Keratinocyte (primary cell): ENCODE measurements at regions not wholly inside any gene's neighbourhood (a gene's known extent, or its start where the extent isn't known, plus 50 kb on each side); places are given as distances from the start of the nearest gene placed in this dataset.

Experiments
- DNase-seq: peaks from one replicate; pipeline ENCODE4 v3.0.0-alpha.2; 2011; ENCODE audit warnings: low read depth, missing footprints, low spot score
- FAIRE-seq: peaks from 2 replicates; lab custom pipeline; 2011; peaks lifted over from hg19 to GRCh38; lab: Jason Lieb, UNC
- H2AFZ ChIP-seq: 2 replicates; pipeline ENCODE4 v1.6.0; 2012; ENCODE audit warnings: low read length, control low read depth, inconsistent platforms; ENCODE audit not compliant: control insufficient read depth
- H3K27ac ChIP-seq: 2 replicates; pipeline ENCODE4 v1.5.1; 2011; ENCODE audit warnings: low read length; ENCODE audit not compliant: control insufficient read depth, insufficient read depth
- H3K27me3 ChIP-seq: 3 replicates; pipeline ENCODE4 v1.6.0; 2011; ENCODE audit warnings: low read length; ENCODE audit not compliant: control insufficient read depth, insufficient read depth; ENCODE audit errors: extremely low read depth
- H3K36me3 ChIP-seq, 2 experiments: 2 replicates in 1 of 2; 3 replicates in 1 of 2; pipeline ENCODE4 v1.5.1; 2011; ENCODE audit warnings: low read length in 2 of 2, mild to moderate bottlenecking in 1 of 2; ENCODE audit not compliant: control insufficient read depth in 2 of 2, insufficient read depth in 2 of 2; ENCODE audit errors: extremely low read depth in 1 of 2
- H3K4me1 ChIP-seq: 3 replicates; pipeline ENCODE4 v1.5.1; 2011; ENCODE audit warnings: low read length; ENCODE audit not compliant: control insufficient read depth, insufficient read depth; ENCODE audit errors: extremely low read depth
- H3K4me2 ChIP-seq: 3 replicates; pipeline ENCODE4 v1.6.0; 2011; ENCODE audit warnings: low read depth, low read length; ENCODE audit not compliant: control insufficient read depth, insufficient read depth; ENCODE audit errors: extremely low read depth
- H3K4me3 ChIP-seq, 3 experiments: fragments of 200-600 bp in 1 of 3; sonication (generic) in 1 of 3; 2 replicates in 2 of 3; 3 replicates in 1 of 3; pipeline ENCODE4 v1.5.1; 2011 to 2016; ENCODE audit warnings: low read length in 3 of 3, mild to moderate bottlenecking in 3 of 3, control low read depth in 2 of 3, inconsistent platforms in 1 of 3, low read depth in 1 of 3, mixed read lengths in 1 of 3, mixed run types in 1 of 3, moderate library complexity in 1 of 3; ENCODE audit not compliant: control insufficient read depth in 2 of 3, insufficient read depth in 2 of 3; ENCODE audit errors: extremely low read depth in 1 of 3
- H3K79me2 ChIP-seq: 2 replicates; pipeline ENCODE4 v1.6.0; 2012; ENCODE audit warnings: low read length; ENCODE audit not compliant: control insufficient read depth, insufficient read depth
- H3K9ac ChIP-seq: 3 replicates; pipeline ENCODE4 v1.6.0; 2011; ENCODE audit warnings: low read length; ENCODE audit not compliant: control insufficient read depth, insufficient read depth; ENCODE audit errors: extremely low read depth
- H3K9me1 ChIP-seq: 3 replicates; pipeline ENCODE4 v1.6.0; 2011; ENCODE audit warnings: low read length; ENCODE audit not compliant: control insufficient read depth, insufficient read depth; ENCODE audit errors: extremely low read depth
- H3K9me3 ChIP-seq: 2 replicates; pipeline ENCODE4 v1.5.1; 2012; ENCODE audit warnings: low read depth, low read length; ENCODE audit not compliant: control insufficient read depth
- H4K20me1 ChIP-seq: 3 replicates; pipeline ENCODE4 v1.6.0; 2011; ENCODE audit warnings: low read length; ENCODE audit not compliant: control insufficient read depth, insufficient read depth; ENCODE audit errors: extremely low read depth
- CTCF ChIP-seq, 3 experiments: IDR thresholded peaks in 1 of 3; conservative IDR thresholded peaks in 1 of 3; optimal IDR thresholded peaks in 1 of 3; 2 replicates in 2 of 3; 3 replicates in 1 of 3; pipeline versions ENCODE3 to v1.5.1; 2011; ENCODE audit warnings: low read length in 3 of 3, mild to moderate bottlenecking in 3 of 3, moderate library complexity in 2 of 3, control low read depth in 1 of 3, inconsistent platforms in 1 of 3; ENCODE audit not compliant: insufficient read depth in 2 of 3; ENCODE audit errors: extremely low read depth in 1 of 3
- EZH2 ChIP-seq: IDR thresholded peaks from one replicate; pipeline ENCODE4 v1.6.1; 2012; ENCODE audit warnings: inconsistent platforms, mild to moderate bottlenecking, low read length, moderate library complexity
- dilution Hi-C: fragments of 300-500 bp; cut with MboI; formaldehyde crosslinking; loops from one replicate; pipeline ENCODE4 v1.7.0; 2020; ENCODE audit warnings: low sequenced_read_pairs; ENCODE audit not compliant: extremely low pct_ligation_motif_present

GRCh38 chr5:52199833-52200232 is 587.9 kb upstream of the ITGA1 start:
- no peaks in the 10 kb centered on the region for H3K27me3 ChIP-seq
- DNase-seq (no peak), FAIRE-seq (no peak)
- H3K4me2 ChIP-seq = no peak overlapping the region
- H3K36me3 ChIP-seq = no peaks in the 10 kb centered on the region
- no peak overlapping the region for H3K27ac ChIP-seq
- H3K9me3 ChIP-seq = no peaks in the 10 kb centered on the region
- no peaks in the 10 kb centered on the region for H3K9me1 ChIP-seq
- no peak overlapping the region for H3K9ac ChIP-seq
- dilution Hi-C loops = no loop called here
- TF ChIP-seq CTCF (optimal IDR thresholded peaks at IDR 0.05 in 1 of 3, IDR thresholded peaks at IDR 0.05 in 1 of 3, conservative IDR thresholded peaks at IDR 0.05 in 1 of 3; ENCODE audit: extremely low read depth in 1 of 3, insufficient read depth in 2 of 3, low read length in 3 of 3) (no peak), EZH2 (no peak)
- H4K20me1 ChIP-seq = no peaks in the 10 kb centered on the region
- no peaks in the 10 kb centered on the region for H3K4me1 ChIP-seq
- no peak overlapping the region for H2AFZ ChIP-seq
- H3K4me3 ChIP-seq = no peak overlapping the region
- no peaks in the 10 kb centered on the region for H3K79me2 ChIP-seq

DNA sequence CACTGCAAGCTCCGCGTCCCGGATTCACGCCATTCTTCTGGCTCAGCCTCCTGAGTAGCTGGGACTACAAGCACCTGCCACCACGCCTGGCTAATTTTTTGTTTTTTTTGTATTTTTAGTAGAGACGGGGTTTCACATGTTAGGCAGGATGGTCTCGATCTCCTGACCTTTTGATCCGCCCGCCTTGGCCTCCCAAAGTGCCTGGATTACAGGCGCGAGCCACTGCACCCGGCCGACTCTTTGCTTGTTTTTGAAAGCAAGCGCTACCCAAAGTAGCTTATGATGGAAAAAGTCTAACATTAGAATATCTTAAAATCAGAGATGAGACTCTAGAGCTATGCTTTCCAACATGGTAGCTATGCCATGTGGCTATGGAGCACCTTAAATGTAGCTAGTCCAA is 585.5 kb upstream of the ITGA1 start:
- Histone ChIP-seq H3K9ac (no peak overlapping the region), H4K20me1 (no peaks in the 10 kb centered on the region), H3K27ac (no peak overlapping the region), H3K36me3 (no peaks in the 10 kb centered on the region), H2AFZ (no peak overlapping the region), H3K4me2 (no peak overlapping the region), H3K4me1 (no peaks in the 10 kb centered on the region), H3K27me3 (no peaks in the 10 kb centered on the region), H3K4me3 (no peak overlapping the region), H3K9me1 (no peaks in the 10 kb centered on the region), H3K79me2 (no peaks in the 10 kb centered on the region), H3K9me3 (no peaks in the 10 kb centered on the region)
- TF ChIP-seq EZH2 (no peak), CTCF (optimal IDR thresholded peaks at IDR 0.05 in 1 of 3, IDR thresholded peaks at IDR 0.05 in 1 of 3, conservative IDR thresholded peaks at IDR 0.05 in 1 of 3; ENCODE audit: extremely low read depth in 1 of 3, insufficient read depth in 2 of 3, low read length in 3 of 3) (no peak)
- FAIRE-seq (no peak), DNase-seq (no peak)
- dilution Hi-C loops = no loop called here
